Activated CD4-positive, alpha-beta memory T cell treated with anti-CD3 and anti-CD28 coated beads, Interleukin-2, amount 10 ng/mL, durations not matched to agents 7 days and 5 days (primary cell): ENCODE measurements at regions not wholly inside any gene's neighbourhood (a gene's known extent, or its start where the extent isn't known, plus 50 kb on each side); places are given as distances from the start of the nearest gene placed in this dataset.

Source experiments
- CTCF ChIA-PET: fragments of 350-600 bp; sonication (Branson Sonifier 250); formaldehyde crosslinking; loops from one replicate; lab custom pipeline; 2021; ENCODE audit warnings: antibody characterized with exemption, inconsistent platforms; lab: Charles Lee
- POLR2A ChIA-PET: fragments of 350-600 bp; sonication (Branson Sonifier 250); formaldehyde crosslinking; loops from one replicate; lab custom pipeline; 2021; ENCODE audit warnings: antibody characterized with exemption; lab: Charles Lee
- DNase-seq: peaks from one replicate; pipeline ENCODE4 v3.0.0-alpha.2; 2020
- H3K27ac Mint-ChIP-seq: one replicate; pipeline ENCODE4 v1.8.0; 2021; ENCODE audit warnings: mild to moderate bottlenecking, mixed read lengths
- H3K27me3 Mint-ChIP-seq: one replicate; pipeline ENCODE4 v1.8.0; 2021; ENCODE audit warnings: mixed read lengths
- H3K36me3 Mint-ChIP-seq: one replicate; pipeline ENCODE4 v1.8.0; 2021; ENCODE audit warnings: low read depth, mixed read lengths
- H3K4me1 Mint-ChIP-seq: one replicate; pipeline ENCODE4 v1.8.0; 2021; ENCODE audit warnings: mixed read lengths
- H3K4me3 Mint-ChIP-seq: one replicate; pipeline ENCODE4 v1.8.0; 2021; ENCODE audit warnings: mild to moderate bottlenecking, mixed read lengths
- H3K9me3 Mint-ChIP-seq: one replicate; pipeline ENCODE4 v1.8.0; 2021; ENCODE audit warnings: mixed read lengths

- H3K9me3 Mint-ChIP-seq, result peaks cover 6% of the 10 kb centered on the region
- H3K36me3 Mint-ChIP-seq, result peaks cover 30% of the 10 kb centered on the region
- H3K27me3 Mint-ChIP-seq, result no peaks in the 10 kb centered on the region
- DNase-seq, result no peak
- peaks cover 28% of the 10 kb centered on the region for H3K4me1 Mint-ChIP-seq
- H3K4me3 Mint-ChIP-seq, result no peak overlapping the region
- CTCF ChIA-PET, result no interaction called here
- POLR2A ChIA-PET, result interaction anchor here (1.2 kb wide), 1 partner anchor 85 kb away, joined by 3 read pairs; no protein-coding TSS in a partner anchor
- H3K27ac Mint-ChIP-seq, result no peak overlapping the region
Observed at GRCh38 chr14:71469643-71470335, 462.4 kb upstream of the RGS6 start.

GRCh38 chr14:71471634-71472355 is 460.4 kb upstream of the RGS6 start:
- no peaks in the 10 kb centered on the region for H3K27me3 Mint-ChIP-seq
- peaks cover 18% of the 10 kb centered on the region for H3K36me3 Mint-ChIP-seq
- DNase-seq, result no peak
- peaks cover 6% of the 10 kb centered on the region for H3K9me3 Mint-ChIP-seq
- POLR2A ChIA-PET, result interaction anchor here (0.7 to 1.2 kb wide), 2 partner anchors 83 to 150 kb away, joined by 3 to 5 read pairs; no protein-coding TSS in a partner anchor
- CTCF ChIA-PET, result no interaction called here
- H3K4me3 Mint-ChIP-seq, result no peak overlapping the region
- peaks cover 29% of the 10 kb centered on the region for H3K4me1 Mint-ChIP-seq
- no peak overlapping the region for H3K27ac Mint-ChIP-seq

GRCh38 chr14:71472356-71473340 is 459.6 kb upstream of the RGS6 start:
- CTCF ChIA-PET, result no interaction called here
- Mint-ChIP-seq H3K27ac (no peak overlapping the region), H3K9me3 (peaks cover 6% of the 10 kb centered on the region)

GRCh38 chr14:71473843-71474242 is 458.4 kb upstream of the RGS6 start:
- no peak for DNase-seq
- Mint-ChIP-seq H3K4me3 (no peak overlapping the region), H3K27ac (no peak overlapping the region), H3K27me3 (no peaks in the 10 kb centered on the region), H3K36me3 (peaks cover 17% of the 10 kb centered on the region), H3K9me3 (no peaks in the 10 kb centered on the region), H3K4me1 (peaks cover 40% of the 10 kb centered on the region)
- ChIA-PET POLR2A (no interaction called here), CTCF (no interaction called here)

More at GRCh38 chr14:71472356-71473340, 459.6 kb upstream of the RGS6 start:
- Mint-ChIP-seq H3K4me3 (no peak overlapping the region), H3K4me1 (peaks cover 32% of the 10 kb centered on the region), H3K27me3 (no peaks in the 10 kb centered on the region), H3K36me3 (peaks cover 21% of the 10 kb centered on the region)
- POLR2A ChIA-PET, result interaction anchor here (0.7 to 1.2 kb wide), 2 partner anchors 83 to 151 kb away, joined by 3 to 5 read pairs; no protein-coding TSS in a partner anchor
- DNase-seq, result no peak

GRCh38 chr14:71474301-71475265 is 457.6 kb upstream of the RGS6 start:
- peaks cover 39% of the 10 kb centered on the region for H3K4me1 Mint-ChIP-seq
- peaks cover 9% of the 10 kb centered on the region for H3K36me3 Mint-ChIP-seq
- POLR2A ChIA-PET, result no interaction called here
- H3K27ac Mint-ChIP-seq, result no peak overlapping the region
- no peak for DNase-seq
- no peaks in the 10 kb centered on the region for H3K9me3 Mint-ChIP-seq
- CTCF ChIA-PET, result no interaction called here
- no peaks in the 10 kb centered on the region for H3K27me3 Mint-ChIP-seq
- no peak overlapping the region for H3K4me3 Mint-ChIP-seq

- no peak overlapping the region for H3K27ac Mint-ChIP-seq
- H3K4me1 Mint-ChIP-seq, result peaks cover 29% of the 10 kb centered on the region
- ChIA-PET CTCF (no interaction called here), POLR2A (no interaction called here)
- DNase-seq, result no peak
- H3K9me3 Mint-ChIP-seq, result no peaks in the 10 kb centered on the region
- H3K36me3 Mint-ChIP-seq, result peaks cover 8% of the 10 kb centered on the region
- H3K4me3 Mint-ChIP-seq, result no peak overlapping the region
- H3K27me3 Mint-ChIP-seq, result no peaks in the 10 kb centered on the region
Observed at GRCh38 chr14:71475916-71476315, 456.3 kb upstream of the RGS6 start.

GRCh38 chr14:71478542-71478941 is 453.7 kb upstream of the RGS6 start:
- no peaks in the 10 kb centered on the region for H3K9me3 Mint-ChIP-seq
- no peaks in the 10 kb centered on the region for H3K27me3 Mint-ChIP-seq
- no peak overlapping the region for H3K27ac Mint-ChIP-seq
- POLR2A ChIA-PET, result no interaction called here
- peaks cover 7% of the 10 kb centered on the region for H3K36me3 Mint-ChIP-seq
- no peak overlapping the region for H3K4me3 Mint-ChIP-seq
- CTCF ChIA-PET, result no interaction called here
- DNase-seq, result no peak
- H3K4me1 Mint-ChIP-seq, result peaks cover 17% of the 10 kb centered on the region

GRCh38 chr14:71481021-71481654 is 451.1 kb upstream of the RGS6 start:
- no peak for DNase-seq
- peaks cover 15% of the 10 kb centered on the region for H3K4me1 Mint-ChIP-seq
- no peak overlapping the region for H3K4me3 Mint-ChIP-seq
- H3K9me3 Mint-ChIP-seq, result no peaks in the 10 kb centered on the region
- POLR2A ChIA-PET, result no interaction called here
- peaks cover 17% of the 10 kb centered on the region for H3K36me3 Mint-ChIP-seq
- H3K27ac Mint-ChIP-seq, result no peak overlapping the region
- H3K27me3 Mint-ChIP-seq, result no peaks in the 10 kb centered on the region
- CTCF ChIA-PET, result no interaction called here

- Mint-ChIP-seq H3K4me3 (no peak overlapping the region), H3K27ac (no peak overlapping the region), H3K27me3 (no peaks in the 10 kb centered on the region), H3K9me3 (no peaks in the 10 kb centered on the region), H3K36me3 (peaks cover 25% of the 10 kb centered on the region), H3K4me1 (peaks cover 20% of the 10 kb centered on the region)
- ChIA-PET CTCF (no interaction called here), POLR2A (no interaction called here)
- no peak for DNase-seq
Observed at GRCh38 chr14:71482671-71483070, 449.6 kb upstream of the RGS6 start.

GRCh38 chr14:71483154-71483553 is 449.1 kb upstream of the RGS6 start:
- ChIA-PET POLR2A (no interaction called here), CTCF (no interaction called here)
- Mint-ChIP-seq H3K9me3 (no peaks in the 10 kb centered on the region), H3K27ac (no peak overlapping the region), H3K4me3 (no peak overlapping the region), H3K4me1 (peaks cover 20% of the 10 kb centered on the region), H3K27me3 (no peaks in the 10 kb centered on the region), H3K36me3 (peaks cover 24% of the 10 kb centered on the region)
- DNase-seq, result no peak

GRCh38 chr14:71485833-71486232 is 446.4 kb upstream of the RGS6 start:
- Mint-ChIP-seq H3K9me3 (no peaks in the 10 kb centered on the region), H3K36me3 (peaks cover 24% of the 10 kb centered on the region), H3K27ac (no peak overlapping the region), H3K4me3 (no peak overlapping the region), H3K4me1 (peaks cover 11% of the 10 kb centered on the region), H3K27me3 (no peaks in the 10 kb centered on the region)
- POLR2A ChIA-PET, result no interaction called here
- CTCF ChIA-PET, result interaction anchor here (0.8 kb wide), 1 partner anchor 10 kb away, joined by 3 read pairs; no protein-coding TSS in a partner anchor
- no peak for DNase-seq
